Body of pancreas (tissue), 4 donors: ENCODE measurements at regions not wholly inside any gene's neighbourhood (a gene's known extent, or its start where the extent isn't known, plus 50 kb on each side); places are given as distances from the start of the nearest gene placed in this dataset.

ENCODE experiments used
- POLR2A ChIP-seq, 3 donors: fragments of 450-650 bp; IDR thresholded peaks; one replicate each; pipeline ENCODE4 v1.6.1; 2016; ENCODE audit warnings: antibody characterized with exemption in 3 of 3, mild to moderate bottlenecking in 2 of 3
- TF ChIP-seq, protein P1 (sequence below), 7 experiments: fragments of 450-650 bp in 4 of 7; fragments of 200-600 bp in 3 of 7; sonication (generic) in 3 of 7; IDR thresholded peaks; one replicate each; pipeline ENCODE4 v1.5.1; 2016 to 2019; ENCODE audit warnings: antibody characterized with exemption in 7 of 7

DNA sequence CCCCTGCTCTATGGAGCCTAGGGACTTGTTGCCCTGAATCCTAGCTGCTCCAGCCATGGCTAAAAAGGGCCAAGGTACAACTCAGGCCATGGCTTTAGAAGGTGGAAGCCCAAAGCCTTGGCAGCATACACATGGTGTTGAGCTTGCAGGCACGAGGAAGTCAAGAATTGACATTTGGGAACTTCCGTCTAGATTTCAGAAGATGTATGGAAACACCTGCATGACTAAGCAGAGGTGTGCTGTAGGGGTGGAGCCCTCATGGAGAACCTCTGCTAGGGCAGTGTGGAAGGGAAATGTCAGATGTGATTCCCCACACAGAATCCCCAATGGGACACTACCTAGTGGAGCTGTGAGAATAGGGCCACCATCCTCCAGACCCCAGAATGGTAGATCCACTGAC is 95.1 kb upstream of the TMEM170B start:
- TF ChIP-seq, protein P1, sequence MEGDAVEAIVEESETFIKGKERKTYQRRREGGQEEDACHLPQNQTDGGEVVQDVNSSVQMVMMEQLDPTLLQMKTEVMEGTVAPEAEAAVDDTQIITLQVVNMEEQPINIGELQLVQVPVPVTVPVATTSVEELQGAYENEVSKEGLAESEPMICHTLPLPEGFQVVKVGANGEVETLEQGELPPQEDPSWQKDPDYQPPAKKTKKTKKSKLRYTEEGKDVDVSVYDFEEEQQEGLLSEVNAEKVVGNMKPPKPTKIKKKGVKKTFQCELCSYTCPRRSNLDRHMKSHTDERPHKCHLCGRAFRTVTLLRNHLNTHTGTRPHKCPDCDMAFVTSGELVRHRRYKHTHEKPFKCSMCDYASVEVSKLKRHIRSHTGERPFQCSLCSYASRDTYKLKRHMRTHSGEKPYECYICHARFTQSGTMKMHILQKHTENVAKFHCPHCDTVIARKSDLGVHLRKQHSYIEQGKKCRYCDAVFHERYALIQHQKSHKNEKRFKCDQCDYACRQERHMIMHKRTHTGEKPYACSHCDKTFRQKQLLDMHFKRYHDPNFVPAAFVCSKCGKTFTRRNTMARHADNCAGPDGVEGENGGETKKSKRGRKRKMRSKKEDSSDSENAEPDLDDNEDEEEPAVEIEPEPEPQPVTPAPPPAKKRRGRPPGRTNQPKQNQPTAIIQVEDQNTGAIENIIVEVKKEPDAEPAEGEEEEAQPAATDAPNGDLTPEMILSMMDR (IDR thresholded peaks at IDR 0.05), result no peak
- no peak for TF ChIP-seq POLR2A (IDR thresholded peaks at IDR 0.05)
